ENCODE measurements at regions not wholly inside any gene's neighbourhood (a gene's known extent, or its start where the extent isn't known, plus 50 kb on each side); places are given as distances from the start of the nearest gene placed in this dataset.

DNA sequence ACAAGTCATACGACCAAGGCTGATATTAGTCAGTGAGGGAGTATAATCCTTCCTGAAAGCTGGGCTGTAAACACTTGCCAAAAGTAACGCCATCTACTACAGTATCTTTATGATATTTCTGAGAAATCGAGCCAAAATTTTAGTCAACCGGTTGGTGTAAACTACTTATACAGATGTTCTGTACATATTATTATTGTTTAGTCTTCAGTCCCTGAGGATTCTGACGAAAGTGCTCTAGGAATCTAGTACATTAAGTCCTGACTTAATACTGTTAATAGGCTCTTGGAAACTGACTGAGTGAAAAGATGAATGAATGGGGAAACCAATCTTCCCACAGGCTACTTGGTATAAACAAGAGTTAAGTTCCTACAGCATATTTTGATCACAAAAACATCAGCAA is 274.3 kb downstream of the USP25 start:
- no peak for TF ChIP-seq EZH2 (IDR thresholded peaks at IDR 0.05)
- TF ChIP-seq POLR2AphosphoS5 (IDR thresholded peaks at IDR 0.05; ENCODE audit: borderline replicate concordance, low read depth, low read length) = no peak

All from SK-N-MC (cell line).